ENCODE measurements at regions not wholly inside any gene's neighbourhood (a gene's known extent, or its start where the extent isn't known, plus 50 kb on each side); places are given as distances from the start of the nearest gene placed in this dataset.

- Histone ChIP-seq H3K27ac (no peak overlapping the region), H3K36me3 (no peaks in the 10 kb centered on the region), H3K27me3 (no peaks in the 10 kb centered on the region), H3K4me3 (ENCODE audit: low read depth in 1 of 2, low read length in 1 of 2) (no peak overlapping the region), H3K9me3 (no peaks in the 10 kb centered on the region), H3K4me1 (ENCODE audit: control insufficient read depth in 1 of 2, insufficient read depth in 1 of 2, low read depth in 1 of 2, low read length in 1 of 2) (no peaks in the 10 kb centered on the region)
- no peak for TF ChIP-seq CTCF (IDR thresholded peaks at IDR 0.05)
Observed at GRCh38 chr11:111124724-111125123, 120.8 kb upstream of the POU2AF2 start.

- Histone ChIP-seq H3K4me3 (ENCODE audit: low read depth in 1 of 2, low read length in 1 of 2) (no peak overlapping the region), H3K9me3 (no peaks in the 10 kb centered on the region), H3K36me3 (no peaks in the 10 kb centered on the region), H3K27me3 (no peaks in the 10 kb centered on the region), H3K27ac (no peak overlapping the region), H3K4me1 (ENCODE audit: control insufficient read depth in 1 of 2, insufficient read depth in 1 of 2, low read depth in 1 of 2, low read length in 1 of 2) (no peaks in the 10 kb centered on the region)
- TF ChIP-seq CTCF (IDR thresholded peaks at IDR 0.05): no peak
Observed at GRCh38 chr11:111123463-111124398, 121.8 kb upstream of the POU2AF2 start.

- Histone ChIP-seq H3K27ac (no peak overlapping the region), H3K9me3 (no peaks in the 10 kb centered on the region), H3K27me3 (no peaks in the 10 kb centered on the region), H3K4me1 (ENCODE audit: control insufficient read depth in 1 of 2, insufficient read depth in 1 of 2, low read depth in 1 of 2, low read length in 1 of 2) (no peaks in the 10 kb centered on the region), H3K36me3 (no peaks in the 10 kb centered on the region), H3K4me3 (ENCODE audit: low read depth in 1 of 2, low read length in 1 of 2) (no peak overlapping the region)
- TF ChIP-seq CTCF (IDR thresholded peaks at IDR 0.05): no peak
Observed at GRCh38 chr11:111120696-111121302, 124.7 kb upstream of the POU2AF2 start.

- Histone ChIP-seq H3K4me1 (ENCODE audit: control insufficient read depth in 1 of 2, insufficient read depth in 1 of 2, low read depth in 1 of 2, low read length in 1 of 2) (no peaks in the 10 kb centered on the region), H3K27ac (no peak overlapping the region), H3K36me3 (no peaks in the 10 kb centered on the region), H3K9me3 (no peaks in the 10 kb centered on the region), H3K27me3 (no peaks in the 10 kb centered on the region), H3K4me3 (ENCODE audit: low read depth in 1 of 2, low read length in 1 of 2) (no peak overlapping the region)
- no peak for TF ChIP-seq CTCF (IDR thresholded peaks at IDR 0.05)
Observed at GRCh38 chr11:111120161-111120560, 125.4 kb upstream of the POU2AF2 start.

- H3K27me3 ChIP-seq: no peaks in the 10 kb centered on the region
- no peaks in the 10 kb centered on the region for H3K4me1 ChIP-seq (ENCODE audit: control insufficient read depth in 1 of 2, insufficient read depth in 1 of 2, low read depth in 1 of 2, low read length in 1 of 2)
- no peaks in the 10 kb centered on the region for H3K9me3 ChIP-seq
- no peak overlapping the region for H3K27ac ChIP-seq
- H3K36me3 ChIP-seq: no peaks in the 10 kb centered on the region
- no peak overlapping the region for H3K4me3 ChIP-seq (ENCODE audit: low read depth in 1 of 2, low read length in 1 of 2)
- TF ChIP-seq CTCF (IDR thresholded peaks at IDR 0.05): no peak
Observed at GRCh38 chr11:111119751-111120150, 125.8 kb upstream of the POU2AF2 start.
